ENCODE measurements at regions not wholly inside any gene's neighbourhood (a gene's known extent, or its start where the extent isn't known, plus 50 kb on each side); places are given as distances from the start of the nearest gene placed in this dataset.

DNA sequence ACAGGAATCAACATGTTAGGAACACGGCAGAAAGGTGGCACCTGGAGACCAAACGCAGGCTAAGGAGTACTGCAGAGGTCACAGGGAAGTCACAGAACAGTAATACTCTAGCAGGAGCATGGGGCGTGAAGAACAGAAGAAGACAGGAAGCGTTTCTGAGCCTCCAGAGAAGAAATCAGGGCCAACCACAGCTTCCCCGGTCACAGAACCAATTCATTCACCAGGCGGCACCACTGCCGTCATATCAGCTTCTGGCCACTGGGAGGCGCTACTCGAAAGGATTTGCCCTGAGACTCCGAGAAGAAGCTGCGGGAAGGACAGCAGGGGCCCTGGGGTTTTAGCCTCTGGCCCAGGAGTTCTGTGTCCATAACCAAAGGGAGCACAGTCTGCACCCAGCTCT is 78.0 kb upstream of the DRD5 start:
- no peak for TF ChIP-seq POLR2A (IDR thresholded peaks at IDR 0.05; ENCODE audit: low read length)
- TF ChIP-seq GATA1 (IDR thresholded peaks at IDR 0.05; ENCODE audit: low read depth, low read length): no peak

Measured in erythroblast (primary cell).